NCI-H446 (cell line): ENCODE measurements at regions not wholly inside any gene's neighbourhood (a gene's known extent, or its start where the extent isn't known, plus 50 kb on each side); places are given as distances from the start of the nearest gene placed in this dataset.
"Not testable (repeated sequence)": the region's sequence is repeated elsewhere in the genome, so short reads cannot be mapped to it uniquely, and the experiment has no call there.

Experiments used
- DNase-seq, 2 experiments: peaks; one replicate each; lab custom pipeline; 2025; lab: John Stamatoyannopoulos, UW

DNA sequence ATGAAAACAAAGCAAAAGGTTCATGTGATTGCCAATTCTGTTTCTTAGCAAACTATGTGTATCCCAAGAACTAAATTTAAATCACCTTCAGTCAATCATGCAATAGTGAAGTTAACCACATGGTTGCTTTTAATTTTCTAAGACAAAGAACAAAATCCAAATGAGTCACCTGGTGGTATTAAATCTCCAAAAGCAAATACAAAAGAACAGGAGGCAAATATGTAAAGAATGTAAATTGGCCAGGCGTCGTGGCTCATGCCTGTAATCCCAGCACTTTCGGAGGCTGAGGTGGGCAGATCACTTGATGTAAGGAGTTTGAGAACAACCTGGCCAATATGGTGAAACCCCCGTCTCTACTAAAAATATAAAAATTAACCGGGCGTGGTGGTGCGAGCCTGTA is 54.2 kb upstream of the PIK3R4 start:
- no peak for DNase-seq

DNA sequence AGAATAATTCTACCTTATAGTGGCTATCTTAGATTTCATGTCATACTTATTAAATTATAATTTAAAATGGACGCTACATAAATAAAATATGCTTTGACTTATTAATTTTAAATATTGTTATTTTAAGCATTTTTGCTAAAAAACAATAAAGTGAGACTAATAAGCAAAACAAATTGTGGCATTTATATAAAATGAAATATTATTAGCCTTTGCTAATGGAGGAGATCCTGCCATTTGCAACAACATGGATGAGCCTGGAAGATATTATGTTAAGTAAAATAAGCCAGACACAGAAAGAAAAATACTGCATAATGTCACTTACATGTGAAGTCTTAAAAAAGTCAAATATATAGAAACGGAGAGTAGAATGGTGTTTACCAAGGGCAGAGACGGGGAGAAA is 54.8 kb upstream of the PIK3R4 start:
- DNase-seq = no peak

DNA sequence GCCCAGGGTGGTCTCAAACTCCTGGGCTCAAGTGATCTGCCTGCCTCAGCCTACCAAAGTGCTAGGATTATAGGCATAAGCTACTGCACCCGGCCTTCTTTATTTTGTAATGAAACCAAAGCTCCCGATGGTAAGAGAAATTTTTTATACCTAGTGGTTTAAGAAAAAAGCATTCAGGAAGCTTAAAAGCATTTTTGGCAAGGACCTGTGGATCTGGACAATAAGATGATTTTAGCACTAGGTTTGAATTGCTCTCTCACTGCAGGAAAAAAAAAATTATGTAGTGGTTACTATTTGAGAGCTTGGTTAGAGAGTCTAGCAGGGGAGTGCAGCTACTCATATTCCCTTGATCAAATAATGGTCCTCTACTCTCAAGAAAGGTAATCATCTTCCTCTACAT is 64.9 kb upstream of the PIK3R4 start:
- no peak for DNase-seq

DNA sequence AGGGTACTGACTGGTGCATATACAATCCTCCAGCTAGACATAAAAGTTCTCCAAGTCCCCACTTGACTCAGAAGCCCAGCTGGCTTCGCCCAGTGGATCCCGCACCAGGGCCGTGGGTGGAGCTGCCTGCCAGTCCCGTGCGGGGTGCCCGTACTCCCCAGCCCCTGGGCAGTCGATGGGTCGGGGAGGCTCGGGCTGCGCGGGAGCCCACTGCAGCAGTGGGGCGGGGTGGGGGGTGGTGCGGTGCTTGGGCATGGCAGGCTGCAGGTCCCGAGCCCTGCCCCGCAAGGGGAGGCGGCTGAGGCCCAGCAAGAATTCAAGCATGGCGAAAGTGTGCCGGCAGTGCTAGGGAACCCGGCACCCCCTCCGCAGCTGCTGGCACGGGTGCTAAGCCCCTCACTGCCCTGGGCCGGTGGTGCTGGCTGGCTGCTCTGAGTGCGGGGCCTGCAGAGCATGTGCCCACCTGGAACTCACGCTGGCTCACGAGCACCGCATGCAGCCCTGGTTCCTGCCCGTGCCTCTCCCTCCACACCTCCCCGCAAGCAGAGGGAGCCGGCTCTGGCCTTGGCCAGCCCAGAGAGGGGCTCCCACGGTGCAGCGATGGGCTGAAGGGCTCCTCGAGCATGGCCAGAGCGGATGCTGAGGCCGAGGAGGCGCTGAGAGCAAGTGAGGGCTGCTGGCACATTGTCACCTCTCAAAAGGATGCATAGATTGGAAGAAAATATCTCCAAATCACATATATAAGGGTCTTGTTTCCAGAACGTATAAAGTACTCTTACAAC is 68.3 kb upstream of the PIK3R4 start:
- DNase-seq = no peak

DNA sequence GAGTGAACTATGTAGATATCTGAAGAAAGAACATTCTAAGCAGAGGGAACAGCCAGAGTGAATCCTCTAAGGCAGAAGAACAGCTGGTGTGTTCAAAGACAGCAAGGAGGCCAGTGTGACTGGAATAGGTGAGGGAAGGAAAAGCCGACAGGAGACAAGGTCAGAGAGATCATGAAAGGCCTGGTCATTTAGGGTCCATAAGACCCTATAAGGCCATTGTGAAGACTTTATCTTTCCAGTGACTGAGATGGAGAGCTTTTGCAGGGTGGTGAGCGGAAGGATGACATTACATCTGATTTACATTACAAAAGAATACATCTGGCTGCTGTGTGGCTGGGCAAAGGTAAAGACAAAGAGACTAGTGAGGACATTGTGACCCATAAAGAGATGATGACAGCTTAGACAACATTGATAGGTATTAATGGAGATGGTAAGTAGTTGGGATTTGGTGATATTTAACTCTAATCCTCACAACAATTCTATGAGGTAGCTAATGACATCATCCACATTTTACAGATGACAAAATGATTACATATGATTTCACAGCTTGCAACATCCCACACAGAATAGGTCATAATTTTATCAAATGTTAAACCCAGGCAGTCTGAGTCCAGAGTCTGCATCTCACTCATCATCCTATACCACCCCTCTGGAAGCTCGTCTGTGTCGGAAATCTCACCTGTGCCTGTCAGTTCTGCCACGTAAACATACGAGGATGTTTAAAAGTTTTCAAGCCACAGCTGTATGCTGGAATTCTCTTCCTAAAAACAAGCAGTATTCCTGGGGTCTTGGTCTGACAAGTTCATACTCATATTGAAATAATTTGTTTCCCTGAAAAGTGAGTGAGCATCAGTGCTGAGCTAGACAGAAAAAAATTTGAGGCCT is 70.2 kb upstream of the PIK3R4 start:
- DNase-seq = no peak

DNA sequence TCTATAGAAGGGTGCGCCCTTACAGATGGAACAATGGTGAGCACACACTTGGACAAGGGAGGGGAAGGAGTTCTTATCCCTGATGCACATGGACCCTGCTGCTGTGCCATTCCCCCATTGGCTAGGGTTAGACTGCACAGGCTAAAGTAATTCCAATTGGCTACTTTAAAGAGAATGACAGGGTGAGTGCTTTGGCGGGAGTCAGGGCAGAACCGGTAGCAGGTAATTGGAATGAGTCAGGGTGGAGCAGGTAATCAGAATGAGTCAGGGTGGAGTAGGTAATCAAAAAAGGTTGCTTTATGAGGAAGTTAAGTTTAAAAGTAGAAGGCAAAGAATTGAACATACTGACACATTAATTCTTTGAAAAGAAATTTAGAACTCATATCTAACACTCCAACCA is 71.4 kb upstream of the PIK3R4 start:
- DNase-seq = not testable (repeated sequence)

DNA sequence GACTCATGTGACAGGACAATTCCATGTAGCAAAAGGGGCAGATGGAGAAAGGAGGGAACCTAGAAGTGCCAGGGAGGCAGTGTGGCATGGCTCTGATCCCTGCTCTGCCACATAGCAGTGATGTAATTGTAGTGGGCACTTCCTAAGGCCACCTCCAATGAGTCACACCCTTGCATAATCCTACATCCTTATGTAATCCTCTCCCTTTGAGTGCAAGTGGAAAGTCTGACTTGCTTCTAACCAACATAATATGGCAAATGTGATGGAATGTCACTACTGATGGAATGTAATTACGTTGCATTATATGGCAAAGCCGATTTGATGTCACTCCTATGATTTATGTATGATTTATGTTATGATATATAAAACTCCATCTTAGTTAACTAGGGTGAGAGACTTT is 72.9 kb upstream of the ATP2C1 start:
- DNase-seq = no peak

DNA sequence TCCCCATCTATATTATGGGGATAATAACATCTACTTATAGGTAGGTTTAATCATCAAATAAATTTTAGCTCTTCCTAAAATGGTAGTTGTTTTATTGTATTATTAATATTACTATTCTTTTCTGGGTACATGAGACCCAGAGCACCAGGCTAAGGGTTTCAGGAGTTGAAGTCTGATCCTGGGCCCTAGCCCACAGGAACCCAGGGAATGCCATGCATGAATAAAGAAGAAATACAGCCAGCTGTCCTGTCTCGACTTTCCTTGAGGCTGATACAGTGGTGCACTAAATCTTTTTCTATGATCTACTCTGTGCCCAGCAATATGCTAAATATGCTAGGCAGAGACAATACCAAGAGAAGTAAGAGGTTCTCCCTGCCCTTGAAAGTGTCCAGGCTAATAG is 72.1 kb upstream of the ATP2C1 start:
- DNase-seq = no peak

DNA sequence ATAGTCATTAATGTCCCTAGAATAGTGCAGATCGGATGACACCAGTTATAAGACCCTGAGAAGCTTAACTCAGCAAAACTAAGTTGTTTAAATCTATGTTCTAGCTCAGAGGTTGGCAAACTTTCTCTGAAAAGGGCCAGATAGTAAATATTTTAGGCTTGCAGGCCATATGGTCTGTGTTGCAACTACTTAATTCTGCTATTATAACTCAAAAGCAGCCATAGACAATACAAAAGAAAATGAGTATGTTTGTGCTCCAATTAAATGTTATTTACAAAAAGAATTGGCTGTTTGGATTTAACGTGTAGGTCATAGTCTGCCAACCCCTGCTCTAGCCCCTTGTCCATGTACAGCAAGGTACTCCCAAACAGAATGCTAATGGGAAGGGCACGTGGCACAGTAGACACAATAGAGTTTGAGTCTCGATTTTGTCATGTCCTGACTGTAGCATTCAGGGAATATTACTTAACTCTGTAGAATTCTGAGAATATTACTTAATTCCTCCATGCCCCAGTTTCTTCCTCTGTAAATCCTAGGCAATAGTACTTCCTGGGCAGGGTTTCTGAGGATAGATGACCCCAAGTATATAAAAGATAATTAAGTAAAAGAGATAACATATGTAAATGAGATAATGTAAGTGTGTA is 70.5 kb upstream of the ATP2C1 start:
- DNase-seq = no peak

DNA sequence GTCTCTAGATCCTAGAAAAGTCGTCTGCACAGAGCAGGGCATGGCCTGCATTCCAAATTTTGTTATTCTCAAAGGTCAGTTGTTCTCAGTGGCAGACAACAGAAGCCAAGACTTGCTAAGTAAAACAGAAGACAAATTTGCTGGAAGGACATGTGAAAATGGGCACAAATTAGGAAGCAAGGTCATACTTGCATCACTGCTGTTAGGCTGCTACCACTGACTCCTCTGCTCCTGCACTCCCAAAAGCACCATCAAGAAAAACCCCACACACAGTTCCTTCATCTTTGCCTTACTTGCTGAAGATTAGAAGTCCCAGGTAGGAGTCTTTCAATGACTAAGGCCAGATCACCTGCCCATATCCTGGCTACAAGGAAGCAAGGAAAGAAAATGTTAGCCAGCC is 69.9 kb upstream of the ATP2C1 start:
- no peak for DNase-seq

DNA sequence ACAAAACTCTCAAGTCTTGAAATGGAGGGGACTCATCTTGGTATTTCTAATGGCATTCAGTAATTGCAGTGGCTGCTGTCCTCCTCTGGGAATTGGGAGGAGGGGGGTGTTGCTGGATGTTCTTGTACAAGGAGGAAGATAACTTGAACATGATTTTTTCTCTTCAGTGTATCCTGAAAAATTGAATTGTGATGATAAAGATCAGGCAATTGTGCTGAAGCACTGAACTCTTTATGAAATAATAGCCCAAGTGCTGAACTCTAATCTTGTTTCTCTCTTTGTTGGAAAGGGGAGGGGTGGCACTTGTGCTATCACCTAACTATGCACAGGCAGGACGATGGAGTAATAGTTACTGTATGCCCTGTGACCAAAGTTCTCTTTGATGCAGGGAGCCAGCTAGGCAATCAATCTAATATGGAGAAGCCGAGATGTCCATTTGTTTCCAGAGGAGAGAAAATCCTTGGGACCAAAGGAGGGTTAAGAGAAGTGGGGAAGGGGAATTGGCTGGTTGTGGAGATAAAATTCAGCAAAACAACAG is 68.1 kb upstream of the ATP2C1 start:
- DNase-seq = no peak

DNA sequence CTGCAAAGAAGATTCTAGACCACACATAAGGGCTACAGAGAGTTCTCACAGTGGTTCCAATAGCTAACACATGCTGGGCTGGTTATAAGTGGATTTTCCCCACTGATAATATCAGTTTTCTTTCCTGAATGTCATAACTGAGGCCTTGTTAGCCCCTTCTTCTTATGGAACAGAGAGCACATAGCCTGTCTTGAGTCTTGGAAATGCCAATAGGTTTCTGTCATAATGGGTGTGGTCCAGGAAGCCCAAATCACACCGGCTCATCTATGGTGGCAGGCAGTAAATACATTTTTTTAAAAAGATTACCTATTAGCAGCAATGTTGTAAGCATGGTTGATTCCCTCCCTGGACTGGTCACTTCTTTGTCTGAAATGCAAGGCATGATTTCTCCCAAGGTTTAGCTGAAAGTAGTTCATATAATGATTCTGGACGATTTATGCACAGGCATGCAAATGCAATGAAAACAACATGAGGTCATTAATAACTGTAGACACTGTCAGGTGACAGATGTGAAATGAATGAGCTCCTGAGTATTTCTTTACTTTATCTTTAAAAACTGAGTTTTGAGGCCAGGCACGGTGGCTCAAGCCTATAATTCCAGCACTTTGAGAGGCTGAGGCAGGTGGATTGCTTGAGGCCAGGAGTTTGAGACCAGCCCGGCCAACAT is 67.2 kb upstream of the ATP2C1 start:
- DNase-seq = no peak

DNA sequence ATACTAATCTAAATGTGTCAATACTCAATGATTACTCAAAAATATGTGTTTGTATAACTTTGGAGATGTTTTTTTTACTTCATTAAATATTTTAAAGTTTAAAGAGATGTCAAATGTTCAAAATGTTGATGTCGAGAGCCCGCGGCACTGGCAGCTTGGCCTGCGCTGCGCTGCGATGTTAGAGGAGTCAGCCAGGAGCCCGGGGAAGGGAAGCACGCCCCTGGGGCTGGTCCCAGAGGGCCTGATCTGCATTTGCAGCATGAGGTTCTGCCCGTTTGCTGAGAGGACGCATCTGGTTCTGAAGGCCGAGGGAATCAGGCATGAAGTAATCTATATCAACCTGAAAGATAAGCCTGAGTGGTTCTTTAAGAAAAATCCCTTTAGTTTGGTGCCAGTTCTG is 66.4 kb upstream of the ATP2C1 start:
- no peak for DNase-seq

DNA sequence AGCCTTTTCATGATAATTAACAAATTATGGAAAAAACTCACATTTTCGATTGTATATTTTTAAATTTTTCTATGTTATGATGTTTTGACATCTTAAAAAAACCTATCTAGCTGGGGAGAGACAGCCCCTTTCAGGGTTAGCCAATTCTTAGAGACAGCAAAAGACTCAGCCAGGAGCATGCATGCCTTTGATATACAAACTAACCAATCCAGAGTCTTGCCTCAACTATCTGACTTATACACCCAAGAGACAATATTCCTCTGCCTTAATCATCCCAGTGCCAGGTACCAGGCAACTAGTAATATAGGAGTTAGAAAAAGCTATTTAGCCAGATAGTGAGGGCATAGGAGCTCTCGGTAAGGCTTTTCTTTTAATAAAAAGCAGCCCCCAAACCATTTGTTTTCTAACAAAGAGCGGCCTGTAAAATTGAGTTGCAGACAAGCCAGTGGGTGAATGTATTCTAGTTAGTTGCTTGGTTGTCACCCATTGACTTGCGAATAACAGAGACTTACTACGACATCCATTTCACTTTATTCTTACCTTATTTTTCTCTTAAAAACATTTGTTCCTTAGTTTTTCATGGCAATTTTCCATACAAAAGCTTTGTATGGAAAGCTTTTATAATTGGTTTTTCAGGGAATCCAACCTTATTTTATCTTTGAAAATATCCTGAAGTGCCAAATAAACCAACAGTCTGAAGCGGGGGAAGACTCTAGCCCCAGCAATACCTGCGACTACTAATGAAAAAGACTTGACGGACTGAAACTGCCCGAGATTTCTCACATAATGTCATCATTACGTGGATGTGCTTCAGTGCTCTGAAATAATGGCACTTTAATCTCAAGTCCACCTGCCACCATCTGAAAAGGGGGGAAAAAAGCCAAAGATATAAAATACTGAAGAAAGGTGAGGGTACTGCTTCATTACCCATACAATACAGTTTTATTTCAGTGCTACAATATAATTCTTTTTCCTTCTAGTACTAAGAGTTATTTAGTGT is 64.6 kb upstream of the ATP2C1 start:
- no peak for DNase-seq

DNA sequence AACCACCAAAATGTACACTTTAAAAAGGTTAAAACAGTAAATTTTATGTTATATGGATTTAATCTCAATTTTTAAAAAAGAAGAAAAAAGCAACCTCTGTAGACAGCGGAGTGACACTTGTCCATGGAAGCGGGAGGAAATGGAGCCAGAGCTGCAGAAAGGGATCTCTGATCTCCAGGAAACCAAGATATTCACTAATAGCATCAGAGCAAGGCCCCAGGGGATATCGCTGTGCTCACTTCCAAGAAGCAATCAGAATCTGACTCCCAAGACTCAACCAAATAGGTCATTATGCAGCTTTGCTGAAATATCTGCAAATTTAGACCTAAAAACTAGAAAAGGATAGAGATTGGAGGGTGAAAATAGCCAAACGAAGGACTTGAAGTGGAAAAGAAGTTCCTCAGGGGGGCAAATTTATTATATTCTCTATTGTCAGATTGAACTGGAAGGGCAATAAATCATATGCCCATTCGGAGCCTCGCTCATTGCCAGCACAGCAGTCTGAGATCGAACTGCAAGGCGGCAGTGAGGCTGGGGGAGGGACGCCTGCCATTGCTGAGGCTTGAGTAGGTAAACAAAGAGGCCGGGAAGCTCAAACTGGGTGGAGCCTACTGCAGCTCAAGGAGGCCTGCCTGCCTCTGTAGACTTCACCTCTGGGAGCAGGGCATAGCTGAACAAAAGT is 62.0 kb upstream of the ATP2C1 start:
- DNase-seq = no peak

DNA sequence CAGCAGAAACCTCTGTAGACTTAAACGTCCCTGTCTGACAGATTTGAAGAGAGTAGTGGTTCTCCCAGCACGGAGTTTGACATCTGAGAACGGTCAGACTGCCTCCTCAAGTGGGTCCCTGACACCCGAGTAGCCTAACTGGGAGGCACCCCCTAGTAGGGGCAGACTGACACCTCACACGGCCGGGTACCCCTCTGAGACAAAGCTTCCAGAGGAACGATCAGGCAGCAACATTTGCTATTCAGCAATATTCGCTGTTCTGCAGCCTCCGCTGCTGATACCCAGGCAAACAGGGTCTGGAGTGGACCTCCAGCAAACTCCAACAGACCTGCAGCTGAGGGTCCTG is 61.5 kb upstream of the ATP2C1 start:
- DNase-seq = not testable (repeated sequence)

DNA sequence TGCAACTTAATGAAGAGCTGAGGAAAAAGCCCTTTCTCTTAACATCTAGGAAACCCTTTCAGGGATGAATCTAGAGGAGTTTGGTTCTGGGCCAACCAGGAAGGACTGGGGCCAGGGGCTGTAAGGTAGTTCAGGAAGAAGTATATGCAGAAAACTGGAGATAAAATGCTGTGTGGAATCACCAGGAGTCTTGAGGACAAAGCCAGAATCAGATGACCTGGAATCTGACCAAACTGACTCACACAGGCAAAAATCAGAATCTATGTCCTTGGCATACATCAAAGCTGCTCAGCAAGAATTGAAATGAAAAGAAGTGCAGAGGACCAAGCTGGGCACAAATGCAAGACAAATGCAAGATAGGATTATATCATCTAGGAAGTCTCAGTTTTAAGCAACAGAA is 59.4 kb upstream of the ATP2C1 start:
- DNase-seq = peak in 1 of 2 experiments; percentile 57

DNA sequence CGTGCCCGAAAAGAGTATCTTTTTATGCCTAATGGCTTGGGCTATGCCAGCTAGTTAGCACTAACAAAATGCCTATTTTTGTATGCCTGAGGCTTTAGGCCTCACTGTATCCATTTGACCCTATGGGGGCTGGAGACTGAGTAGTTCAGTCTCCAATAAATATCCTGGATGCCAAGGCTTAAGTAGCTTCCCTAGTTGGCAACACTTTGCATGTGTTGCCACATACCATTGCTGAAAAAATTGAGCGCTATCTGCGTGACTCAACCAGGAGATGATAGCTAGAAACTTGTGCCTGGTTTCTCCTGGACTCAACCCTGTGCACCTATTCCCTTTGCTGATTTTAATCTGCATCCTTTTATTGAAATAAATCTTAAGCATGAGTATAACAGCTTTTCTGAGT is 58.4 kb upstream of the ATP2C1 start:
- DNase-seq = peak in 1 of 2 experiments; percentile 22

DNA sequence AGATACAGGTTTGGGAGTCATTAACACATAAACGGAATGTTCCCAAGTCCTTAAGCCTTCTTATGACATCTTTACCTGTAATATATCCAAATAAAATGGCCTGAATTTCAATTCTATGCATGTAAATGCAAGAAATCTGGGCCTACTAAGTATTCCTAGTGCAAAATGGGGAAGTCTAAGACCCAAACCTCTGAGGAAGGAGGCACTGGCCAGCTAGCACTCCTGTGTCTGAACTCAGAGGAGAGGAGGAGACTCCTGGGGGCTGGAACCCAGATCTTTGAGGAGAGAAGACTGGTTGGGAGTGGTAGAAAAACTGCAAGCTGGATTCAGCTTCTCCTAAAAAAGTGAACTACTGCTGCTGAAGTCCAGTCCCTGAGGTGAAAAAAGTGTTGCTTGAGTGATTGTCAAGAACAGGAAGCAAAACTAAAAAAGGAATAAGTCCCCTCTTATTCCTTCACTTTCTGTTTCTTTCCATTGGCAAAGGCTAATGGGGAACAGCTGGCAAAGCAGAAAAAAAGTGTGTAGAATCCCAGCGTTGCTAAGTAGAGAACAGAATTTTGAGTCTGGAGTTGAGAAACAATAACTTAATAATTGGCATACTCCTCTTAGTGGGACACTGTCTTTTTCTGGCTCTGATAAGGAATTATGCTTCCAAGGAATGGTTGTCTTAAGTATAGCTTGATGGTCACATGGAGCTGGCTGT is 54.8 kb upstream of the ATP2C1 start:
- peak in 1 of 2 experiments; percentile 32 for DNase-seq

DNA sequence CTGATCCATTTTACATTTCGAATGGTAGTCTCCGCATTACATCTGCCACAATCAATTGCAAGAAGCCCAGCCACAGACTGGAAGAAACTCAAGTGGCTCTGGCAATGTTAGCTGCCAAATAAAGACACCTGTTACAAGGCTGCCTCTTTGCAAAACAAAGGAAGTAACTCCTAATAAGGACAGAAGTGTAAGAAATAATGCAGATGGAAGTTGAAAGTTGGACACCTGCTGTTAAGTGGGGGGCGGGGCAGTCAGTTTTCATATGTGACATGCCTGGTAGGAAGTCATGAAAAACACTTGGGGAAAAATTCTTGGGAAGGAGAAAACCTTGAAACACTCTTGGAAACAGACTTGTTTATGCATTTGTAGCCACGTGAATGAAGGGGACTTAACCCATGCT is 54.1 kb upstream of the ATP2C1 start:
- peak; percentile 35 to 82 for DNase-seq
